Mesendoderm (in vitro differentiated cells): ENCODE measurements at regions not wholly inside any gene's neighbourhood (a gene's known extent, or its start where the extent isn't known, plus 50 kb on each side); places are given as distances from the start of the nearest gene placed in this dataset.
"Not testable (repeated sequence)": the region's sequence is repeated elsewhere in the genome, so short reads cannot be mapped to it uniquely, and the experiment has no call there.

Experiments used
- DNase-seq: peaks from one replicate; pipeline ENCODE4 v3.0.0; 2013
- H2AK5ac ChIP-seq: 2 replicates; pipeline ENCODE4 v1.6.1; 2013; ENCODE audit warnings: low read length, inconsistent platforms
- H2BK120ac ChIP-seq: 2 replicates; pipeline ENCODE4 v1.6.1; 2013; ENCODE audit warnings: low read depth, mild to moderate bottlenecking, low read length, moderate library complexity, mixed read lengths
- H2BK15ac ChIP-seq: replicated peaks from 2 replicates; pipeline ENCODE4 v1.6.1; 2013; ENCODE audit warnings: low read depth, mild to moderate bottlenecking, moderate library complexity
- H2BK5ac ChIP-seq: 2 replicates; pipeline ENCODE4 v1.6.1; 2013; ENCODE audit warnings: low read length, inconsistent platforms
- H3K18ac ChIP-seq: 2 replicates; pipeline ENCODE4 v1.6.1; 2013; ENCODE audit warnings: mild to moderate bottlenecking, low read length, mixed read lengths
- H3K23ac ChIP-seq: one replicate; pipeline ENCODE4 v1.6.1; 2013; ENCODE audit warnings: low read length
- H3K27ac ChIP-seq: 2 replicates; pipeline ENCODE4 v1.5.1; 2013; ENCODE audit warnings: low read depth, mild to moderate bottlenecking, inconsistent platforms, low read length, moderate library complexity
- H3K27me3 ChIP-seq: 2 replicates; pipeline ENCODE4 v1.6.1; 2013; ENCODE audit warnings: low read length, control low read depth, mild to moderate bottlenecking, inconsistent platforms; ENCODE audit not compliant: insufficient read depth, poor library complexity
- H3K36me3 ChIP-seq: 2 replicates; pipeline ENCODE4 v1.6.1; 2013; ENCODE audit warnings: low read length, inconsistent platforms; ENCODE audit not compliant: control insufficient read depth, insufficient read depth
- H3K4ac ChIP-seq: one replicate; pipeline ENCODE4 v1.6.1; 2013; ENCODE audit warnings: low read depth, mild to moderate bottlenecking, low read length, moderate library complexity
- H3K4me1 ChIP-seq: 2 replicates; pipeline ENCODE4 v1.6.1; 2013; ENCODE audit warnings: low read depth, low read length, inconsistent platforms; ENCODE audit not compliant: control insufficient read depth
- H3K4me2 ChIP-seq: 2 replicates; pipeline ENCODE4 v1.6.1; 2013; ENCODE audit warnings: low read length
- H3K4me3 ChIP-seq: 2 replicates; pipeline ENCODE4 v1.5.1; 2013; ENCODE audit warnings: mild to moderate bottlenecking, low read length
- H3K56ac ChIP-seq: one replicate; pipeline ENCODE4 v1.6.1; 2013; ENCODE audit warnings: low read length
- H3K79me1 ChIP-seq: 2 replicates; pipeline ENCODE4 v1.6.1; 2013; ENCODE audit warnings: low read length, inconsistent platforms
- H3K79me2 ChIP-seq: 2 replicates; pipeline ENCODE4 v1.6.1; 2013; ENCODE audit warnings: mild to moderate bottlenecking, low read length; ENCODE audit not compliant: control insufficient read depth, insufficient read depth
- H3K9ac ChIP-seq: 2 replicates; pipeline ENCODE4 v1.6.1; 2013; ENCODE audit warnings: low read length, inconsistent platforms
- H4K5ac ChIP-seq: one replicate; pipeline ENCODE4 v1.6.1; 2013; ENCODE audit warnings: low read length
- H4K8ac ChIP-seq: one replicate; pipeline ENCODE4 v1.6.1; 2013; ENCODE audit warnings: low read depth, mild to moderate bottlenecking, control low read depth, low read length, moderate library complexity
- WGBS: extraction: QIAGEN DNeasy Blood & Tissue Kit; methylation state at CpG from one replicate; pipeline ENCODE4 v1.1.7; 2013; ENCODE audit warnings: low lambda C conversion rate, missing lambda C conversion rate; ENCODE audit not compliant: insufficient coverage; ENCODE audit errors: extremely low coverage; 5-methylcytosine and 5-hydroxymethylcytosine counted together

DNA sequence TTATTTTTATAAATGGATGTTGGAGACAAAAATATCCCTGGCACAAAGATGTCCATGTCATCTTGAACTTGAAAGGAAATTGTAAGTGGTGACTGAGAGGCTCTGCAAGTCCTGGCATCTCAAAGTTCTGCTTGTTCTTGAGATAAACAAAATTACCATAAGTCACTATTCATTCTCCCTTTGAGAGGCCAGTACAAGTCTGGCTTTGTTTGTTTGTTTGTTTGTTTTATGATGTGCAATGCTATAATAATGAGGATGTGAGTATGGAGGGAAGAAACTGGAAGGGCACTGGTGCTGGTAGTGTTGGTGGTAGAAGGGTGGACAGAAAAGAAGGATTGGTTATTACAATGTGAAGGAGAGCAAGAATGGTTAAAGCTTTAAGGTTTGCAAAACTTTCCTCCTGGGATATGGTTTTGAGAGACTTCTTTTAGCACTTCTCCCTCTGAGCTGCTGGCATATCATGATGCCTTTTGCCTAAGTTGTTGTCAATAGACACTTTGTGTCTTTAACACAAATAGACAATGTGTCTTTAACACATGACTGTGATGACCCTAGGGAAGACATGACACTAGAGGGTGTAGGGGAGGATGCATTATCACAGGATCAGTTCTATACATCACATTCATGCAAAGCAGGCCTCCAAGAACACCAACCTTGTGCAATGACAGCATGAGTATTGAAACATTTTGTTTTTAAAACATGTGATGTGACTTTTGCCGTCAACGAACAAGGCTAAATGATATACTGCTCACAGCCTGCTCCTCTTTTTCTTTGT, 880.5 kb upstream of the GOT2 start:
- no CpG with 5 or more reads among the region's 2 CpGs for WGBS
- Histone ChIP-seq H4K5ac (no peak overlapping the region), H3K36me3 (no peaks in the 10 kb centered on the region), H3K23ac (no peak overlapping the region), H3K9ac (no peak overlapping the region), H3K79me2 (no peaks in the 10 kb centered on the region), H2AK5ac (no peak overlapping the region), H3K4me1 (peaks cover 2% of the 10 kb centered on the region), H3K56ac (peak overlapping the region; percentile 17), H2BK5ac (peak overlapping the region; percentile 1), H2BK15ac (peak overlapping the region; percentile 20), H2BK120ac (no peak overlapping the region), H3K4me3 (no peak overlapping the region), H4K8ac (no peak overlapping the region), H3K18ac (peak overlapping the region; percentile 95), H3K4me2 (no peak overlapping the region), H3K27me3 (no peaks in the 10 kb centered on the region), H3K4ac (no peak overlapping the region), H3K79me1 (no peaks in the 10 kb centered on the region), H3K27ac (no peak overlapping the region)
- no peak for DNase-seq

GRCh38 chr16:59612910-59613620, 878.9 kb upstream of the GOT2 start:
- H4K5ac ChIP-seq, H2BK15ac ChIP-seq, H3K79me2 ChIP-seq, H3K9ac ChIP-seq, H3K4me3 ChIP-seq, H3K56ac ChIP-seq, H3K23ac ChIP-seq, H2AK5ac ChIP-seq, H3K4me2 ChIP-seq, H4K8ac ChIP-seq, H3K79me1 ChIP-seq, H3K4me1 ChIP-seq, H3K36me3 ChIP-seq, H3K27me3 ChIP-seq, H3K4ac ChIP-seq: not testable (repeated sequence)
- Histone ChIP-seq H2BK120ac (peak overlapping the region; percentile 24), H3K18ac (peak overlapping the region; percentile 39), H3K27ac (peak overlapping the region; percentile 95), H2BK5ac (peak overlapping the region; percentile 85)
- peak; percentile 88 for DNase-seq
- WGBS: no CpG with 5 or more reads among the region's 8 CpGs

DNA sequence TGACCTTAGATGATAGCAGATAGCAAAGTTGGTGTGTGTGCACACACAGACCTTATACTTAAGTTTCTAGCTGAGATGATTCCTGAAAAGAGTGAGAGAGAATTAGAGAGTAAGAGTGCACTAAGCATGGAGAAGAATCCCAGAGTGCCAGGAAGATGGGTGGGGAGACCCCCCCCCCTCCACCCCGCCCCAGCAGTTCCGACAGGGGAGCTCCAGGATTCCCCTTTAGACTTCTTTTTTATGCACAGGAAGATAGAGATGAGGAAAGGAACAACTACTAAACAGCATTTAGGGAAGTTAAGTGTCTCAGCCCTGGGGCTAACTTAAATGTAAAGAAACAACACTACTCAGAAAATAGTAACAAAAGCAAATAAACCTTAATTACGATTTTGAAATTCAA, 878.0 kb upstream of the GOT2 start:
- Histone ChIP-seq H2BK15ac (peak overlapping the region; percentile 36), H3K27me3 (no peaks in the 10 kb centered on the region), H3K56ac (no peak overlapping the region), H3K4me3 (no peak overlapping the region), H4K5ac (no peak overlapping the region), H3K9ac (no peak overlapping the region), H3K23ac (no peak overlapping the region), H4K8ac (peak overlapping the region; percentile 76), H3K79me1 (no peaks in the 10 kb centered on the region), H3K36me3 (no peaks in the 10 kb centered on the region), H2BK5ac (no peak overlapping the region), H3K27ac (no peak overlapping the region), H2BK120ac (peak overlapping the region; percentile 96), H3K18ac (peak overlapping the region; percentile 96), H3K4me2 (no peak overlapping the region), H3K4me1 (peaks cover 2% of the 10 kb centered on the region), H3K79me2 (no peaks in the 10 kb centered on the region), H2AK5ac (no peak overlapping the region), H3K4ac (peak overlapping the region; percentile 70)
- DNase-seq: no peak
- no CpG with 5 or more reads among the region's 3 CpGs for WGBS

DNA sequence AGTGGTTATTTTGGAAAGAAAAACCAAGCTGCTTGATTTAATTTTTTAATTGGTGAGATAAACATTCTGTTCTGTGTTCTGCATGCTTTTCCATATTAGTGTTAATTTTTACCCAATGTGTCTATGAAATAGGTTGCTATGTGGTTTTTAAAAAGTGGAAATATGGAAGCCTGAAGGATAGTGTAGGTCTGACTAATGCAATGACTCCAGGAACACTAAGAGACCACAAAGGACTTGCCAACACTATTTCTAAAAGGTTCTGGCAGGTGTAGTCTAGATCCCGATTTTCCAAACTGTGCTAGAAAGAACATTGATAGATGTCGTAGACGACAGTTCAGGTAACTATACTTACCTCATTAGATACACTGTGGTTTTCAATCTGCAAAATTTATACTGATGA, 877.4 kb upstream of the GOT2 start:
- Histone ChIP-seq H3K56ac (no peak overlapping the region), H2BK5ac (no peak overlapping the region), H3K4ac (no peak overlapping the region), H3K27ac (peak overlapping the region; percentile 23), H3K18ac (no peak overlapping the region), H3K79me1 (no peaks in the 10 kb centered on the region), H4K5ac (no peak overlapping the region), H3K4me2 (no peak overlapping the region), H2AK5ac (no peak overlapping the region), H3K23ac (no peak overlapping the region), H3K4me3 (no peak overlapping the region), H3K36me3 (no peaks in the 10 kb centered on the region), H3K79me2 (no peaks in the 10 kb centered on the region), H3K27me3 (no peaks in the 10 kb centered on the region), H2BK120ac (no peak overlapping the region), H3K4me1 (peaks cover 2% of the 10 kb centered on the region), H2BK15ac (no peak overlapping the region), H4K8ac (no peak overlapping the region), H3K9ac (no peak overlapping the region)
- no CpG with 5 or more reads among the region's 3 CpGs for WGBS
- DNase-seq: no peak

- H3K9ac ChIP-seq: no peak overlapping the region
- no peak overlapping the region for H2AK5ac ChIP-seq
- WGBS: no CpG with 5 or more reads among the region's 2 CpGs
- H3K4me1 ChIP-seq: no peaks in the 10 kb centered on the region
- H3K27ac ChIP-seq: no peak overlapping the region
- no peak overlapping the region for H3K4ac ChIP-seq
- no peak for DNase-seq
- H3K27me3 ChIP-seq: no peaks in the 10 kb centered on the region
- H3K23ac ChIP-seq: no peak overlapping the region
- no peak overlapping the region for H2BK120ac ChIP-seq
- no peak overlapping the region for H4K5ac ChIP-seq
- H3K4me3 ChIP-seq: no peak overlapping the region
- H2BK5ac ChIP-seq: no peak overlapping the region
- no peaks in the 10 kb centered on the region for H3K79me2 ChIP-seq
- no peak overlapping the region for H3K56ac ChIP-seq
- H2BK15ac ChIP-seq: no peak overlapping the region
- no peaks in the 10 kb centered on the region for H3K36me3 ChIP-seq
- H3K79me1 ChIP-seq: no peaks in the 10 kb centered on the region
- no peak overlapping the region for H3K4me2 ChIP-seq
- no peak overlapping the region for H4K8ac ChIP-seq
- H3K18ac ChIP-seq: no peak overlapping the region
These were observed 871.6 kb upstream of the GOT2 start for GRCh38 chr16:59605706-59606105.
